ENCODE measurements at regions not wholly inside any gene's neighbourhood (a gene's known extent, or its start where the extent isn't known, plus 50 kb on each side); places are given as distances from the start of the nearest gene placed in this dataset.

DNA sequence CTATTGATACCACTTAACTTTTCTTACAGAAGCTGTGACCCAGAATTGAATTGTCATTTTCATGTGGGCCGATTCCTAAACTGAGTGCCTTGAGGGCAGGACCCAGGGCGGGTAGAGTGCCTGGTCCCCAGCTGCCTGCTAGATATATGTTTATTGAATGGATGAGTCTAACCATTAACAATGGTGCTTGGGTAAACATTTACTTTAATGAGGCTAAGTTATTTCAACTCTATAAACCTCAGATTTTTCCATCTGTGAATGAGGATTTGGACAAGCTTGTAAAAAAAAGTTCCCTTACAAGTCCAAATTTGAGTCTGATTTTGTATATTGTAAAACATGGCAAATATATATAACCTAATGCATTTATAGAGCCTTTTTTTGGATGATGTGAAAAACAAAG, 181.8 kb upstream of the ELL2 start:
- in situ Hi-C loops (cut with HindIII; ENCODE audit: low sequenced_read_pairs) = no loop called here

DNA sequence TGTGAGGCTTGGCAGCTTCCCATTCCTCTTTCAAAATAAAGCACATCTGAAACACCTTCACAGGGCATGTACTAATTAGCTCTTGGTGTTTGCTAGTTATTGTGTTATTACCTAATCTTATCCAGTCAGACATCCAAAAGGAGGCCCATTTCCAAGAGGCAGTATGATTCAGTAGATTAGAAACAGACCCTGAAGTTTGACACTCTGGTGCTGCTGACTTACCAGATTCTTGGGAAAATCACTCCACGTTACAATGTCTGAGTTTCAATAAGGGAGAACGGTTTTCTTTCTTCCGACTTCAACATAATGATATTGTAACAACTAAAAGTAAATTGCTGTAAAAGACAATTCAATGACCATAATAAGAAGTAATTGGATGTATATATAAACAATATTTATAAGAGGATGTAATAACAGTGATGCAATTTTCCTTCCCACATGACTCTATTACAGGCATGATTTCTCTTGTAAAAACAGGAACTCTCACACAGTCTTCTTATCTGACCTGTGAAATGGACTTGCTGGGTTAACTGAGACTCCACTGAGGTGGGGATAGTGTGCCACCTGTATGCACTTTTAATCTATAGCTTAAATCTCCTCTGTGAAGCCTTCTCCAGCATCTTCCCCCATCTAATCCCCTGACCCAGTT, 181.3 kb upstream of the ELL2 start:
- in situ Hi-C loops (cut with HindIII; ENCODE audit: low sequenced_read_pairs) = no loop called here

DNA sequence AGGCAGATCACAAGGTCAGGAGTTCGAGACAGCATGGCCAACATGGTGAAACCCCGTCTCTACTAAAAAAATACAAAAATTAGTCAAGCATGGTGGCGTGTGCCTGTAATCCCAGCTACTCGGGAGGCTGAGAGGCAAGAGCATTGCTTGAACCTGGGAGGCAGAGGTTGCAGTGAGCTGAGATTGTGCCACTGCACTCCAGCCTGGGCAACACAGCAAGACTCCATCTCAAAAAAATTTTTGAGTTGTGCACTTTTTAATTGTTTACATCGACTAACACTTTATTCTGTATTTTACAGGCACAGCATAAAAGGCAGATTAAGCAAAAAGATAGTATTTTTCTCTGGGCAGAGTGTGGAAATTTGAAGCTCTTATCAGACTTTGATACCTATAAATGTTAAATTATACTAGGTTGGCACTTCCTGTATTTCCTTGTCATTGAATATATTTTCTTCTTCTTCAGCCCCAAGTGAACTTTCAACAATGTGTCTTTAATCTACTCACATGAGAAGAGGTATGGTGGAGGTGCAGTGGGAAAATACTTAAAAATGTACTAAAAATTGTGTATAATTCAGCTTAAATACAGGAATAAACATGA, 180.6 kb upstream of the ELL2 start:
- in situ Hi-C loops (cut with HindIII; ENCODE audit: low sequenced_read_pairs) = no loop called here

DNA sequence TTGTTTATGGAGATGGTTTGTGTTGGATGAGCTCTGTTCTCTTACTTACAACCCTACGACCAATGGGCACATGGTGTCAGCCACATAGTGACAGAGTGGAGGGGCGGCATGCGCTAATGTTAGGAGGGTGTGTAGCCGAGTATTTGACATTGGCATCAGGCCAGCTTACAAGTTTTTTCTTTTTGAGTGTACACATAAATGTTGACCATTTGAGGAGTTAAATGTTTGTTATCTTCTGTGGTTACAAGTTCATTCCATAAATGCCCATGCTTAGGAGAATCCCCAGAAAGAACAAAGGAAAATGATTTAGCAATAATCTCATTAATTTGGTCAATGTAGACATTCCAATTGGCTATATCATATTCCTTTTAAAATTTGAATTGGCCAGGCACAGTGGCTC, 180.1 kb upstream of the ELL2 start:
- in situ Hi-C loops (cut with HindIII; ENCODE audit: low sequenced_read_pairs) = no loop called here

DNA sequence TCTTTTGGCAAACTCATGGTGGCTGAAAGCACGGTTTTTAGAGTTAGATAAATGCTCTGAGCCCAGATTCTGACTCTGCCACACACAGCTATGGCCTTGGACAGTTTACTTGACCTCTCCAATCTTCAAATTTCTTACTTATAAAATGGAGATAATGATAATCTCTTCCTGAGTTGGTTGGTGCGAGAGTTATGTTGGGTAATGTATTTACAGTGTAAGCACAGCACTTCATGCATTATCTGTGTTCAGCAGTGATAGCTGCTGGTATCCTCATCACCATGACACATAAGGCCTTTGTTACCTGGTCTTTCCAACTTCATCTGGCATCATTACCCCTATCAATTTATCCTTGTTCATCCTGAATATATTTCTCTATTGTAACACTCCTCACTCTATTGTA, 178.8 kb upstream of the ELL2 start:
- in situ Hi-C loops (cut with HindIII; ENCODE audit: low sequenced_read_pairs) = no loop called here

DNA sequence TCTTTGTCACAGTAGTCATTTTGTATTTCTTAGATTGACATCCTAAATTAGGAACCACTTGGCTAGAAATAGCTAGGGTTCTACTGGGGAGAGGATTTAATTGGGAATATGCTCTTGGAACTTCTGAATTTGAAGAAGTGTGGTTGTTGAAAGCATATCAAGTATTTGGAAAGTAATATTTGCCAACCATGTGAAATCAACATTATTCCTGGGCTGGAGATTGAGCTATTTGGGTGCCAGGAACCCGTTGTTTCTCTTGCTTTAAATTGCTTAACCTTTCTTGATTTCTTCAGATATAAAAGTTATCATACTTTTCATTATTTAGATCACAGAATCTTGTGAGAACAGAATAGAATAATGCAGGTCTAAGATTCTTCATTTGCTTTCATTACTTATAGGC, 178.4 kb upstream of the ELL2 start:
- in situ Hi-C loops (cut with HindIII; ENCODE audit: low sequenced_read_pairs) = no loop called here

DNA sequence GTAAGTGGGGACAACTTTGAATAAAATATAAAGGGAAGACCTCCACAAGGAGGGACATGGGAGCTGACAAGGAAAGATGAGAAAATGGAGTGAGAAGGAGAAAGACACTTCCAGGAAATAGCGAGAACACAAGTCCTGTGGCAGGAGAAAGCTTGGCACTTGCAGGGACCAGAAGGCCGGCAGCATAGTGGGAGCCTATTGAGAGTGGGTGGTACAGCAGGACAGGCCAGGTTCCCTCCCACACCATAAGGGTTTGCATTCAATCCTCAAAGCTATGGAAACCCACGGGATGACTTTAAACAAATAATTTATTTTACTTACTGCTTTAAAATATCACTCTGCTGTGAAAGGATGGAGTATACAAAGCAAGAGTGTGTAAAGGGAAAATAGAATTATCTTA, 173.2 kb upstream of the ELL2 start:
- in situ Hi-C loops (cut with HindIII; ENCODE audit: low sequenced_read_pairs) = loop anchor here (5.0 kb wide), 1 partner anchor 47 kb away; no protein-coding TSS in a partner anchor

DNA sequence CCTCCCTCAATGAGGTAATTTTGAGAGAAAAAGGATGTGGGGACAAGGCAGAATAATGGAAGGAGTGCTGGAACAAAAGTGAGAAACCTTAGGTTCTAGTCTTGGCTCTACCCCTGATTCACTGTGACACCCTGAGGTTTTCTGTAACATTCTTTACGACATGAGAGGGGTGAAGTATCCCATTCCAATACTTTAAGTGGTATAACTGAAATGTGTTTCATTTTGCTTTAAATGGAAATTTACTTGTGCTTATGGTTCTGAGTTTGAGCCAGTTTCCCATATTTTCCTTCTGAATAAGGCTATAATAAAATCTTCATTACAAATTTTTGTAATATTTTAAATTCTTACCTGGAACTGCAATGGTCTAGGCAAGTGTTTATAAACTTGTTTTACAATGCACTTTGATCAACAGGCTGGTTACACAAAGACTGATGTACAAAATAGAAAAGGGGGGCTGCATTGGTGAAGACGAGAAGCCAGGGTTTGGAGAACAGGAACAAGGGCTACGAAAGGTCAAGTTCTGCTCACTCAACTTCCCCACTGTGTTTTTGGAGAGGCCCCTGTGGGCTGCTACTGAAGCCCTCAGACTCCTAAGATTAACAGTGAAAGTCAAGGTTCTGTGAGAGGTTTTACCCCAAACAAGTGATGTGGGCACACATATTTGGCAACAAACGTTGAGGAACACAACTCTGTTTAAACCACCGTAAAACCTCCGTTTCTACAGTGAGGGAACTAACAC, 171.9 kb upstream of the ELL2 start:
- in situ Hi-C loops (cut with HindIII; ENCODE audit: low sequenced_read_pairs) = no loop called here

DNA sequence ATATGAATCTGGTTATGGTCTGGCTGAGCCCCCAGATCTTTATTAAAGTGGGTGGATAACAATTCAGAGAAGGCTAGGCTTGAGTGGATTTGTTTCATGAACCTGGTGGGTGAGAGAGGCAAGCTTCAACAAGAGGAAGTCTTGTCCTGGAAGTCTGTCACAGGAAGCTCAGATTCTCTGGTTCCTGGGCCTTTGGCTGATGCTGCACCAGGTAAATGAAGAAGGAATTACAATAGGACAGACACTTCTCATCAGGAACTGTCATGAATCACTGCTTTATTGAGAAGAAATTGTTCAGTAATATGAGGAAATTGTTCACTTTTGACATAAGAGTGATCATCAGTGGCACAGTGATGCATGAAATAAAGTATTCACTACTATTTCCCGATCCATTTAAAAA, 167.6 kb upstream of the ELL2 start:
- in situ Hi-C loops (cut with HindIII; ENCODE audit: low sequenced_read_pairs) = loop anchor here (5.0 kb wide), 1 partner anchor 47 kb away; no protein-coding TSS in a partner anchor

DNA sequence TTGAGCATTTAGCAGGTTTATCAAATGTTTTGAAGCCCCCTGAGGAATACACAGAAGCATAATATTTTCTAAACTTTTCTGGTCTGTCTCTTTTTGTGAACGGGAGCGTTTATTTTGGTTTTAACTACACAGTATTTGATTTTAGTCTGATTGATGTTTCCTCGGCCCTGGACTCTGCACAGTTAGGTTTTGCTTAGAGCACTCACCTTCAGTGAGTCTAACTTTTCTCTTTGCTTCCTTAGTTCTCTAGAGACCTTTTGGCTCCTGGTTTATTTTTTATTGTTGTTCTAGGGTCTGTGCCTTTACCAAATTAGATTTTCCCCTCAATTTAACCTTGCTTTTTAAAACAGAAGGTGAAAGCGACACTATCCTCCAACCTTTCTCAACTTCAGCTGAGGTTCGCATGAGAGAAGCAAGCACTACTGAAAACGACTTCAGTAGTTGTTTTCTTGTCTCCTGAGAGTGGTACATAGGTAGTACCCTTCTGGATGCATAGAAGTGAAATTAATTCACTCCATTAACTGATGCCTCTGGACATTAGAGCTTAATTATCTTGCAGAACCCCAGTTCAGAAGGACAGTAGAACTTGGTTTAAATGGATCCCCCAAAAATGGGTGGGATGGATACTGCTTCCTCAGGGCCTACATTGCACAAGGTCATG, 166.7 kb upstream of the ELL2 start:
- in situ Hi-C loops (cut with HindIII; ENCODE audit: low sequenced_read_pairs) = loop anchor here (5.0 kb wide), 1 partner anchor 46 kb away; no protein-coding TSS in a partner anchor

DNA sequence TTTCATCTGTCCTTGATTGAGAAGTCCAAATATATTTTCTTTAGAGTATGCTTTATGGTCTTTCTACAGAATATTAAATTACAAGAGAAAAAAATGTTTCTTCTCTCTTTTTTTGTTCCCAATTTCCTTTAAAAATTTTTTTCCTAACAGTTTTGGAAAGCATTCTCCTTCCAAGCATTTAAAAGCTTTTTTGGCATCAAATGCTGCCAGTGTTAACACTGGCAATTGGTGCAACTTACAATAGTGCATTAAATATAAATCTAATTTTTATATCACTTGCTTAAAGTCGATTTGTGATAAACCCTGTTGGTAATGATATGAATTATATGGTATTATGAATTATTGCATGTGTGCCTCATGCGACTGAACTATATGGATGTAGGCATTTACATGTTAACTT, 165.9 kb upstream of the ELL2 start:
- in situ Hi-C loops (cut with HindIII; ENCODE audit: low sequenced_read_pairs) = loop anchor here (5.0 kb wide), 1 partner anchor 45 kb away; no protein-coding TSS in a partner anchor

DNA sequence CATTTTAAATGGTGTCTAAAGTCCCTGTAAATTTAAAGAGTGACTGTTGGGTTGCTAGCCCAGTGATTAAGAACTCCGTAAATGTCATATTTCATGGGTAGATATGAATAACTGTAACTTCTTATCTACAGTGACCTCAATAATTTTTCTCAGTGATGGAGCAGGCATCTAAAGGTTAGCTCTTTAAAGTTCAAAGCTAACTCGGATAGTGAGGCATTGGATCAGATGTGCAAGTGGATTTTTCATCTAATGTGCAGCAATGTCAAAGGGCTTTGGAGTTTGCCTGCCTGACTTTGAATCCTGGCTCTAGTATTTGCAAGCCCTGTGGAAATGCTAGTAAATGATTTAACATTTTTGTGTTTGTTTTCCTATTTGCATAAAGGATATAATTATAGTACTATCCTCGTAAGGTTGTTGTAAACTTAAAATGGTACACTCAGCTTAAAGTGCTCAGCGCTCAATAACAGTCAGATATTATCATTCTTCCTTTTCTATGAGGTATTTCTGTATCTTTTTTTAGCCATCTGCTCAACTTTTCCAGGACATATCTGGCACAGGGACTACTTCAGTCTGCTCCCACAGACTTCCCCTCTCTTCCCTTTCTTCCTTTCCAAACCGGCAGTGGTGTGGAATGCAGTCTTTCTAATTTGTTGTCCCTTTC, 163.7 kb upstream of the ELL2 start:
- in situ Hi-C loops (cut with HindIII; ENCODE audit: low sequenced_read_pairs) = loop anchor here (5.0 kb wide), 1 partner anchor 43 kb away; no protein-coding TSS in a partner anchor

DNA sequence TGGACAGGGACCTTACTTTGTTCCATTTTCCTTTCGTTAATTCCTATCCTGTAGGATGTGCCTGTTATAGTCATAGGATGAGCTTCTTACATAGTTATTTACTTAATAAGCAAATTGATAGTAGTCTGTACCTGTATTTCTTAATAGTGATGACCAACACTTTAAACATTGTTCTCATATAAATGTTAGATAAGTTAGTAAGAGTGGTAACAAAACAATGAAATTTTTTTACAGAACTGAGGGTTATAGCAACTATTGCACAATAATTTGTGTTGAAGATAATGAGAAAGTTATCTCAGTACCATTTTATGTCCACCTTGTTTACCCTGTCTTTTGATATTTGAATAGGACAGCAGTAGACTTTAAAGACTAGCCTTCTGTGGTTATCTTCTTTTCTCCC, 162.9 kb upstream of the ELL2 start:
- in situ Hi-C loops (cut with HindIII; ENCODE audit: low sequenced_read_pairs) = no loop called here

DNA sequence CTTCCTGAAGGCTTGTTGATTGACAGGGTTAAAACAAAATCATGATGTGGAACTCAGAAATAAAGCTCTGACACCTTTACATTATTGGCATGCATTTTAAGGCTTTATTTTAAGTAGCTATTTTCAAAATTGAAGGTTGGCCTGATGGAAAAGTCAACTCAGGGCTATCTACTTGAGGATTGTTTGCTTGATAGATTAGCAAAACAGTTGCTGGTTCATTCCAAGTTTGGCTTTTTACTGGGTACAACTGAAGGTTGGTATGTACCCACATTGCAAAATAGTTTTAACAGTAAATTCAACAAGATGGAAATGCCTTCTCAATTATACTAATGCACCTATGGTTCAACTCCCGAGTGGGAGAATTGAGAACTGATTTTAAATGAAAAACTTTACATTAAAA, 161.8 kb upstream of the ELL2 start:
- in situ Hi-C loops (cut with HindIII; ENCODE audit: low sequenced_read_pairs) = no loop called here

DNA sequence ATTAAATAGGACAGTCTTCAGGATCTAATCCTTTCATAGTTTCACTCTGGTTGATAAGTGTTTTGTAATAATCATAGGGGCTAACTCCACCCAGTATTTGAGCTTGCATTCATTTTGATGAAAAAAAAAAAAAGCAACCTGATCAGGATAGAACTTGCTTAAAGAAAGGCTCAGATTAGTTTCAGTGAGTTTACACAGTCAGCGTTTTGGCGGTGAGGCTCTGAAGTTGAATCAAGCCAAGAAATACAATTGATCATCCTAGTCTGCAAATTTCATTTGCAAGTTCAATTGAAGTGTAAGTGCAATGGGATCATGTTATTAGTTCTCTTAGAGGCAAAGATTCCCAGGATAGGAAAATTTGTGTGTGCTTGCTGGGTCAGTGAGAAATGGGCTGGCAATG, 159.7 kb upstream of the ELL2 start:
- in situ Hi-C loops (cut with HindIII; ENCODE audit: low sequenced_read_pairs) = no loop called here

DNA sequence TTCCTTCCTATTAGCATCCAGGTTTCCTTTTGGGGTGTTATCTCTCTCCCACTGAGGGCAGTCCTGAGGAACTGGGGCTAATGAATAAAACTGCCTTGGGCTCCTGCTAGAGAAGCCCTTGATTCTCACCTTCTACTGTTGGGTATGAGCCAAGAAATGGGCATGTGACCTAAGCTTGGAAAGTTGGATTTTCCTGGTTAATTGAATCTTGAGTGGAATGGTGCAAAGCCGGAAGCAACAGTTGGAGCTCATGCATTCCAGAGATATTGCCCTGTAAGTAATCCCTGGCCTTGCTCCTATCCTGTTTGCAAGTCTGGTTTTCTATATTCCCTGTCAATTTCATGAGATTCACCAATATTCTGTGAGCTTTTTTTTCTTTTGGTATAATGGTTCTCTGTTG, 158.5 kb upstream of the ELL2 start:
- in situ Hi-C loops (cut with HindIII; ENCODE audit: low sequenced_read_pairs) = no loop called here

DNA sequence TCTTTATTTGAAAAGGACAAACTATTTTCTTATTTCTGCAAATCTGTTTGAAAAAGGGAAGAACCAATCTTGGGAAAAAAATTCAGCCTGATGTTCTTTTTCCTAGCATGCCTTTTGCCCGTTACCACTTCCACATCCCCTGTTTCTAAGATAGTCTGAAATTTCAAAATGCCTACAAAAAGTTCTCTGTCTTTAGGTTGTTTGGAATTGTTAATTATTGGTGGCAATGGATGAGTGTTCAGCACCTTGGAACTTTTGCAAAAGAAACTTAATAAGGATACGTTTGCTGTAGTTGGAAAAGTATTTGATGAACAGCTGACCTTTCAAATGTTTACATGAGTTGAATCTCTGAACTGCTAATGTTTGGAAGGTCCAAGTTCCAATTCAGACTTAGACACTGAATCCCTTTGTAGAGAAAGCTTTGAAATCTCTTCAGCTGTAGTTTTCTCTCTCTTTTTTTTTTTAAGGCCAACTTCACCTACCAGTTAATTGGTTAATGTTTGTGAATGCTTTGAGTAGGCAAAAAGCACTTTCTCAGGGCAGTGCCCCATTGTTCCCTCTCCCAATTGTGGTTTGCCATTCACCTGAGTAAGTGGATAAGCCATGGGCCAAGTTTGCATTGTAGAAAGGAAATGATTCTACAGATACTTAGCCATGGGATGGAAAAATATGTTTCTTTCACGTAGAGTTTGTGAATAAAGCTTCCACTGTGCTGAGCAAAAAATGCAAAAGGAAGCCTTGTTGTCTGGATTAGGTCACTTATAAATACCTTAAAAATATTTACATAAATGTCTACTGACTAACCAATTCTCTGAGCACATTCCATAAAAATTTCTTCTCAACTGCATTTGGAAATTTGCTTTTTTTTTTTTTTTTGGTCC, 156.4 kb upstream of the ELL2 start:
- in situ Hi-C loops (cut with HindIII; ENCODE audit: low sequenced_read_pairs) = no loop called here

DNA sequence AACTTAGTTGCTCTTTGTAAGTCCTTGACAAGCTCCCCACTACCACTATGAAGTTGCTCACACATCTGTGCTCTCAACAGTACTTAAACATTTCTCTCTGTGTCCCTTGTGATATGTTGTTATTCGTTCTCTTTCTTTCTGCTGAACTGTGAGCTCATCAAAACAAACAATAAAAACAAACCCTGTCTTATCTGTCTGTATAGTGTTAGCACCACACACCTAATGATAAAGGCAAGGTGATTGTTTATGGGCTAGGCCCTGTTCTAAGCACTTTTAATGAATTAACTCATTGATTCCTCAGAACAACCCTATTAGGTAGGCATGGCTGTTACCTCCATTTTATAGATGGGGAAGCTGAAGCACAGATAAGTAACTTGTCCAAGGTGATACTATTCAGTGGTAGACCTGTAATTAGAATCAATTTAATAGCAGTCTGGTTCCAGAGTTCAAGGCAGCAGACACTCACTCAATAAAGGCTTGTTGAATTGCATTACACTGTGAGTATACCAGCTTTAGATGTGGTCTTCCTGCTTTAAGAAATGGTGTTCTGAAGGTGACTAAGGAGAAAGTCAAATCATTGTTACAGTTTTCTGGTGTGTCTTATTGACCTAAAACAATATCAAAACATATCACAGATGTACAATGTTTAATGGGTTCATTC, 153.6 kb upstream of the ELL2 start:
- in situ Hi-C loops (cut with HindIII; ENCODE audit: low sequenced_read_pairs) = no loop called here

DNA sequence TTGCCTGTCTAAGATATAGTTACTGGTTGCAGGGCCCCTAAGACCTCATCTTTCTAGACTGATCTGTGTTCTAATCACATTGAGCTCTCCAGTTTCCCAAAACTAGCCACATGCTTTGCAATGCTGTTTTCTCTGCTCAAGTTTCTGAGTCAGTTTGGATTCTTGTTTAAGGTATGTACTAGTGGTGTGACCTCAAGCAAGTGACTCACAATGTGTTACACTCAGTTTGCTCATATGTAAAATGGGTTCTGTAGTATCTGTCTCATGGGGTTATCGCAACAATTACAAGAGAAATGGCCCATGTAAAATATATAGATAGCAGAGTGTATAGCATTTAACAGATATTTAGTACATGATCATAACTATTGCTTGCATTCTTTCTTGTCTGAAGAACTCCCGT, 153.1 kb upstream of the ELL2 start:
- in situ Hi-C loops (cut with HindIII; ENCODE audit: low sequenced_read_pairs) = no loop called here
